ENCODE measurements at regions not wholly inside any gene's neighbourhood (a gene's known extent, or its start where the extent isn't known, plus 50 kb on each side); places are given as distances from the start of the nearest gene placed in this dataset.

- TF ChIP-seq FOSL1 (IDR thresholded peaks at IDR 0.05; ENCODE audit: insufficient read depth, low read depth, low read length): no peak
- TF ChIP-seq SRF (IDR thresholded peaks at IDR 0.05; ENCODE audit: low read depth, low read length): no peak
- no peak for TF ChIP-seq CTCF (IDR thresholded peaks at IDR 0.05; ENCODE audit: control extremely low read depth in 1 of 3, insufficient read depth in 1 of 3, low read depth in 1 of 3, low read length in 3 of 3)
- TF ChIP-seq POLR2A (IDR thresholded peaks at IDR 0.05; ENCODE audit: control extremely low read depth in 1 of 2, low read depth in 2 of 2, low read length in 2 of 2): no peak
Measured at GRCh38 chr13:44867825-44868224, 121.4 kb downstream of the NUFIP1 start.
